WTC11 (cell line): ENCODE measurements at regions not wholly inside any gene's neighbourhood (a gene's known extent, or its start where the extent isn't known, plus 50 kb on each side); places are given as distances from the start of the nearest gene placed in this dataset.

Experiments
- ATAC-seq: fragments of 200-7000 bp; cut with Tn5 transposase; 2 replicates; pipeline ENCODE4 v1.10.0; 2021; ENCODE audit warnings: mild to moderate bottlenecking, moderate library complexity
- CTCF ChIA-PET: fragments of 300-600 bp; sonication (Branson Sonifier 250); formaldehyde crosslinking; loops from one replicate; lab custom pipeline; 2021; ENCODE audit warnings: antibody characterized with exemption; lab: Charles Lee
- POLR2A ChIA-PET: fragments of 350-600 bp; sonication (Branson Sonifier 250); formaldehyde crosslinking; loops from one replicate; lab custom pipeline; 2021; ENCODE audit warnings: antibody characterized with exemption; lab: Charles Lee
- DNase-seq: peaks from one replicate; pipeline ENCODE4 v3.0.0; 2021; ENCODE audit warnings: low spot score
- H3K27ac Mint-ChIP-seq: 2 replicates; pipeline ENCODE4 v1.8.0; 2021; ENCODE audit warnings: mixed read lengths
- H3K27me3 Mint-ChIP-seq: 2 replicates; pipeline ENCODE4 v1.8.0; 2021; ENCODE audit warnings: low read depth, mild to moderate bottlenecking, moderate library complexity, mixed read lengths
- H3K36me3 Mint-ChIP-seq: 2 replicates; pipeline ENCODE4 v1.8.0; 2021; ENCODE audit warnings: mixed read lengths
- H3K4me1 Mint-ChIP-seq: 2 replicates; pipeline ENCODE4 v1.8.0; 2022; ENCODE audit warnings: mixed read lengths
- H3K4me3 Mint-ChIP-seq: 2 replicates; pipeline ENCODE4 v1.8.0; 2021; ENCODE audit warnings: mild to moderate bottlenecking, moderate library complexity, mixed read lengths
- H3K9me3 Mint-ChIP-seq: 2 replicates; pipeline ENCODE4 v1.8.0; 2021; ENCODE audit warnings: mixed read lengths
- AR ChIP-seq: fragments of 250-450 bp; sonication (Bioruptor Pico); IDR thresholded peaks from 2 replicates; pipeline ENCODE4 v1.9.0; 2021; ENCODE audit warnings: mild to moderate bottlenecking
- E2F4 ChIP-seq: sonication (generic); formaldehyde crosslinking; IDR thresholded peaks from 2 replicates; pipeline ENCODE4 v1.8.1; 2022; ENCODE audit warnings: low read depth, mild to moderate bottlenecking, moderate library complexity, missing genetic modification reagents, borderline replicate concordance
- E2F5 ChIP-seq: sonication (generic); formaldehyde crosslinking; IDR thresholded peaks from 2 replicates; pipeline ENCODE4 v1.8.1; 2022; ENCODE audit warnings: mild to moderate bottlenecking, moderate library complexity, missing genetic modification reagents
- ELF4 ChIP-seq: sonication (generic); formaldehyde crosslinking; IDR thresholded peaks from 2 replicates; pipeline ENCODE4 v1.8.1; 2022; ENCODE audit warnings: low read depth, mild to moderate bottlenecking, moderate library complexity, missing genetic modification reagents
- FOXJ3 ChIP-seq: sonication (generic); formaldehyde crosslinking; IDR thresholded peaks from 2 replicates; pipeline ENCODE4 v1.9.0; 2021; ENCODE audit warnings: missing genetic modification reagents, mild to moderate bottlenecking, borderline replicate concordance
- FOXK1 ChIP-seq: sonication (generic); formaldehyde crosslinking; IDR thresholded peaks from 2 replicates; pipeline ENCODE4 v1.8.0; 2022; ENCODE audit warnings: mild to moderate bottlenecking, moderate library complexity, missing genetic modification reagents
- GRHL2 ChIP-seq: fragments of 250-450 bp; sonication (Bioruptor Pico); IDR thresholded peaks from 2 replicates; pipeline ENCODE4 v1.8.0; 2022; ENCODE audit warnings: mild to moderate bottlenecking, moderate library complexity; ENCODE audit not compliant: insufficient replicate concordance, severe bottlenecking
- NR1H2 ChIP-seq: sonication (generic); formaldehyde crosslinking; IDR thresholded peaks from 2 replicates; pipeline ENCODE4 v1.9.0; 2021; ENCODE audit warnings: mild to moderate bottlenecking, moderate library complexity, missing genetic modification reagents
- NR2C2 ChIP-seq: sonication (generic); formaldehyde crosslinking; IDR thresholded peaks from 2 replicates; pipeline ENCODE4 v1.8.0; 2022; ENCODE audit warnings: mild to moderate bottlenecking, missing genetic modification reagents
- NR3C1 ChIP-seq: sonication (generic); formaldehyde crosslinking; conservative IDR thresholded peaks from 2 replicates; pipeline ENCODE4 v1.8.1; 2023; ENCODE audit warnings: low read depth, mild to moderate bottlenecking, missing genetic modification reagents
- SMAD4 ChIP-seq: sonication (generic); formaldehyde crosslinking; IDR thresholded peaks from 2 replicates; pipeline ENCODE4 v1.8.0; 2022; ENCODE audit warnings: mild to moderate bottlenecking, missing genetic modification reagents
- SP1 ChIP-seq: sonication (generic); formaldehyde crosslinking; conservative IDR thresholded peaks from 2 replicates; pipeline ENCODE4 v1.8.1; 2022; ENCODE audit warnings: missing genetic modification reagents
- TP53 ChIP-seq: sonication (generic); formaldehyde crosslinking; IDR thresholded peaks from 2 replicates; pipeline ENCODE4 v1.8.1; 2023; ENCODE audit warnings: mild to moderate bottlenecking, missing genetic modification reagents
- USF2 ChIP-seq: sonication (generic); formaldehyde crosslinking; IDR thresholded peaks from 2 replicates; pipeline ENCODE4 v1.8.1; 2023; ENCODE audit warnings: mild to moderate bottlenecking, missing genetic modification reagents, moderate library complexity
- ZBTB21 ChIP-seq: sonication (generic); formaldehyde crosslinking; IDR thresholded peaks from 2 replicates; pipeline ENCODE4 v1.8.1; 2023; ENCODE audit warnings: mild to moderate bottlenecking, missing genetic modification reagents, borderline replicate concordance
- ZNF317 ChIP-seq: sonication (generic); formaldehyde crosslinking; IDR thresholded peaks from 2 replicates; pipeline ENCODE4 v1.8.1; 2023; ENCODE audit warnings: low read depth, mild to moderate bottlenecking, moderate library complexity, missing genetic modification reagents, borderline replicate concordance
- ZNF423 ChIP-seq: fragments of 250-450 bp; sonication (Bioruptor Pico); IDR thresholded peaks from 2 replicates; pipeline ENCODE4 v2.1.2; 2022; ENCODE audit warnings: mild to moderate bottlenecking, moderate library complexity
- TF ChIP-seq, protein P1 (sequence below): sonication (generic); formaldehyde crosslinking; IDR thresholded peaks from 2 replicates; pipeline ENCODE4 v1.8.0; 2022; ENCODE audit warnings: missing genetic modification reagents
- TF ChIP-seq, protein P2 (sequence below): sonication (generic); formaldehyde crosslinking; IDR thresholded peaks from 2 replicates; pipeline ENCODE4 v1.8.1; 2022; ENCODE audit warnings: mild to moderate bottlenecking, missing genetic modification reagents, moderate library complexity, borderline replicate concordance

DNA sequence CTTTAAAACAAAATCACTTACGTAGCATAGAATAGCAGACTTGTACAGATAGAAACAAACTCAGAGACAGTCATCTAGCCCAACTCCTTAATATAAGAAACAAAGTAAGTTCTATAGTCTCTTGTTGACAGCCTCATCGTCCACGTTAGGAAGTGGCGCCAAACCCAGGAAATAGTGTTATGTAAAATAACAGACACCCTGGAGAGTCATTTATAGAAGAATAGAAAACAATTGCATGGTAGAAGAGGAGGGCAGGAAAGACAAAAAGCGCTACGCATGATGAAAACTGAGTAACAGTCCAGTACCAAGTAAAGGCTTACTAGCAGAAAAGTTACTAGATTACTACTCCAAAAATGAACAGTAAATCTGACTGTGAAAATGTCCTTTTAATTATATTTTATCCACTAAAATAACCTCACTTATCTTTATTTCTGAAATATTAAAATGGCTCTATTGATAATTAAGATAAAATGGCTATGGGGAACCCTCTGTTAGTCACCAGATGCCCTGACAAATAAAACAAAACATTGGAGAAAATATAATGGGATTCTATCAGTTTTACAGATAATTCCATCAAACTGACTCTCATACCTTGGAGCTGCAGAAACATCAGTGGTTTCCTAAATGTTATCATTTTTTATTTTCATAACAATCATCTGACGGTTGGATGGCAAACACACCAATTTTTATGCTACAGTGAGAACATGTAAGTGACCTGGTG is 434.0 kb upstream of the C9orf72 start:
- no peak overlapping the region for H3K4me3 Mint-ChIP-seq
- DNase-seq (no peak), ATAC-seq (peak; percentile 65)
- POLR2A ChIA-PET = no interaction called here
- peaks cover 6% of the 10 kb centered on the region for H3K9me3 Mint-ChIP-seq
- H3K27me3 Mint-ChIP-seq = no peaks in the 10 kb centered on the region
- no peak for TF ChIP-seq AR (CRISPR knock-in tag)
- no peak for TF ChIP-seq E2F5 (CRISPR knock-in tag)
- TF ChIP-seq USF2 (CRISPR knock-in tag) = no peak
- TF ChIP-seq ZBTB21 (CRISPR knock-in tag) = no peak
- no peak for TF ChIP-seq TP53 (CRISPR knock-in tag)
- no peak for TF ChIP-seq GRHL2
- TF ChIP-seq NR1H2 = no peak
- no peak for TF ChIP-seq NR3C1 (CRISPR knock-in tag)
- TF ChIP-seq, protein P1, sequence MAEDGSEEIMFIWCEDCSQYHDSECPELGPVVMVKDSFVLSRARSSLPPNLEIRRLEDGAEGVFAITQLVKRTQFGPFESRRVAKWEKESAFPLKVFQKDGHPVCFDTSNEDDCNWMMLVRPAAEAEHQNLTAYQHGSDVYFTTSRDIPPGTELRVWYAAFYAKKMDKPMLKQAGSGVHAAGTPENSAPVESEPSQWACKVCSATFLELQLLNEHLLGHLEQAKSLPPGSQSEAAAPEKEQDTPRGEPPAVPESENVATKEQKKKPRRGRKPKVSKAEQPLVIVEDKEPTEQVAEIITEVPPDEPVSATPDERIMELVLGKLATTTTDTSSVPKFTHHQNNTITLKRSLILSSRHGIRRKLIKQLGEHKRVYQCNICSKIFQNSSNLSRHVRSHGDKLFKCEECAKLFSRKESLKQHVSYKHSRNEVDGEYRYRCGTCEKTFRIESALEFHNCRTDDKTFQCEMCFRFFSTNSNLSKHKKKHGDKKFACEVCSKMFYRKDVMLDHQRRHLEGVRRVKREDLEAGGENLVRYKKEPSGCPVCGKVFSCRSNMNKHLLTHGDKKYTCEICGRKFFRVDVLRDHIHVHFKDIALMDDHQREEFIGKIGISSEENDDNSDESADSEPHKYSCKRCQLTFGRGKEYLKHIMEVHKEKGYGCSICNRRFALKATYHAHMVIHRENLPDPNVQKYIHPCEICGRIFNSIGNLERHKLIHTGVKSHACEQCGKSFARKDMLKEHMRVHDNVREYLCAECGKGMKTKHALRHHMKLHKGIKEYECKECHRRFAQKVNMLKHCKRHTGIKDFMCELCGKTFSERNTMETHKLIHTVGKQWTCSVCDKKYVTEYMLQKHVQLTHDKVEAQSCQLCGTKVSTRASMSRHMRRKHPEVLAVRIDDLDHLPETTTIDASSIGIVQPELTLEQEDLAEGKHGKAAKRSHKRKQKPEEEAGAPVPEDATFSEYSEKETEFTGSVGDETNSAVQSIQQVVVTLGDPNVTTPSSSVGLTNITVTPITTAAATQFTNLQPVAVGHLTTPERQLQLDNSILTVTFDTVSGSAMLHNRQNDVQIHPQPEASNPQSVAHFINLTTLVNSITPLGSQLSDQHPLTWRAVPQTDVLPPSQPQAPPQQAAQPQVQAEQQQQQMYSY (CRISPR knock-in tag) = no peak
- TF ChIP-seq NR2C2 = no peak
- no peak for TF ChIP-seq E2F4 (CRISPR knock-in tag)
- no peak for TF ChIP-seq ZNF317 (CRISPR knock-in tag)
- TF ChIP-seq SMAD4 (CRISPR knock-in tag) = no peak
- no peak for TF ChIP-seq ELF4 (CRISPR knock-in tag)
- TF ChIP-seq FOXK1 (CRISPR knock-in tag) = no peak
- peaks cover 26% of the 10 kb centered on the region for H3K4me1 Mint-ChIP-seq
- no peaks in the 10 kb centered on the region for H3K36me3 Mint-ChIP-seq
- CTCF ChIA-PET = no interaction called here
- no peak overlapping the region for H3K27ac Mint-ChIP-seq

- H3K4me3 Mint-ChIP-seq = no peak overlapping the region
- CTCF ChIA-PET = no interaction called here
- DNase-seq (no peak), ATAC-seq (no peak)
- peaks cover 6% of the 10 kb centered on the region for H3K9me3 Mint-ChIP-seq
- H3K4me1 Mint-ChIP-seq = peaks cover 19% of the 10 kb centered on the region
- POLR2A ChIA-PET = no interaction called here
- no peak overlapping the region for H3K27ac Mint-ChIP-seq
- H3K27me3 Mint-ChIP-seq = no peaks in the 10 kb centered on the region
- H3K36me3 Mint-ChIP-seq = no peaks in the 10 kb centered on the region
- TF ChIP-seq, protein P2, sequence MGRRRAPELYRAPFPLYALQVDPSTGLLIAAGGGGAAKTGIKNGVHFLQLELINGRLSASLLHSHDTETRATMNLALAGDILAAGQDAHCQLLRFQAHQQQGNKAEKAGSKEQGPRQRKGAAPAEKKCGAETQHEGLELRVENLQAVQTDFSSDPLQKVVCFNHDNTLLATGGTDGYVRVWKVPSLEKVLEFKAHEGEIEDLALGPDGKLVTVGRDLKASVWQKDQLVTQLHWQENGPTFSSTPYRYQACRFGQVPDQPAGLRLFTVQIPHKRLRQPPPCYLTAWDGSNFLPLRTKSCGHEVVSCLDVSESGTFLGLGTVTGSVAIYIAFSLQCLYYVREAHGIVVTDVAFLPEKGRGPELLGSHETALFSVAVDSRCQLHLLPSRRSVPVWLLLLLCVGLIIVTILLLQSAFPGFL = no peak
- TF ChIP-seq NR1H2 (no peak), SP1 (no peak), FOXK1 (CRISPR knock-in tag) (no peak), ZNF423 (no peak), AR (CRISPR knock-in tag) (no peak), FOXJ3 (CRISPR knock-in tag) (no peak)
Observed at GRCh38 chr9:28014212-28014611, 440.9 kb upstream of the C9orf72 start.
